ENCODE measurements at regions not wholly inside any gene's neighbourhood (a gene's known extent, or its start where the extent isn't known, plus 50 kb on each side); places are given as distances from the start of the nearest gene placed in this dataset.

- TF ChIP-seq, protein P1, sequence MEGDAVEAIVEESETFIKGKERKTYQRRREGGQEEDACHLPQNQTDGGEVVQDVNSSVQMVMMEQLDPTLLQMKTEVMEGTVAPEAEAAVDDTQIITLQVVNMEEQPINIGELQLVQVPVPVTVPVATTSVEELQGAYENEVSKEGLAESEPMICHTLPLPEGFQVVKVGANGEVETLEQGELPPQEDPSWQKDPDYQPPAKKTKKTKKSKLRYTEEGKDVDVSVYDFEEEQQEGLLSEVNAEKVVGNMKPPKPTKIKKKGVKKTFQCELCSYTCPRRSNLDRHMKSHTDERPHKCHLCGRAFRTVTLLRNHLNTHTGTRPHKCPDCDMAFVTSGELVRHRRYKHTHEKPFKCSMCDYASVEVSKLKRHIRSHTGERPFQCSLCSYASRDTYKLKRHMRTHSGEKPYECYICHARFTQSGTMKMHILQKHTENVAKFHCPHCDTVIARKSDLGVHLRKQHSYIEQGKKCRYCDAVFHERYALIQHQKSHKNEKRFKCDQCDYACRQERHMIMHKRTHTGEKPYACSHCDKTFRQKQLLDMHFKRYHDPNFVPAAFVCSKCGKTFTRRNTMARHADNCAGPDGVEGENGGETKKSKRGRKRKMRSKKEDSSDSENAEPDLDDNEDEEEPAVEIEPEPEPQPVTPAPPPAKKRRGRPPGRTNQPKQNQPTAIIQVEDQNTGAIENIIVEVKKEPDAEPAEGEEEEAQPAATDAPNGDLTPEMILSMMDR (IDR thresholded peaks at IDR 0.05) = no peak
- TF ChIP-seq POLR2A (IDR thresholded peaks at IDR 0.05) = no peak
- no peak for TF ChIP-seq EP300 (IDR thresholded peaks at IDR 0.05)
These were observed 60.3 kb upstream of the FMN2 start for GRCh38 chr1:240031414-240031813.

Measured in ovary (tissue), 3 donors.